ENCODE measurements at regions not wholly inside any gene's neighbourhood (a gene's known extent, or its start where the extent isn't known, plus 50 kb on each side); places are given as distances from the start of the nearest gene placed in this dataset.

- TF ChIP-seq CTCF (IDR thresholded peaks at IDR 0.05) (no peak), POLR2A (IDR thresholded peaks at IDR 0.05) (no peak)
Measured at GRCh38 chr12:85626001-85626783, 210.0 kb downstream of the RASSF9 start.
